Activated B cell treated with CpG ODN at 0.5 μM for 24 hours (primary cell): ENCODE measurements at regions not wholly inside any gene's neighbourhood (a gene's known extent, or its start where the extent isn't known, plus 50 kb on each side); places are given as distances from the start of the nearest gene placed in this dataset.

Experiments
- ATAC-seq: fragments of 200-7000 bp; cut with Tn5 transposase; one replicate; pipeline ENCODE4 v1.10.0; 2021; ENCODE audit warnings: low read depth, mild to moderate bottlenecking, moderate library complexity
- CTCF ChIA-PET: fragments of 350-600 bp; sonication (Branson Sonifier 250); formaldehyde crosslinking; loops from one replicate; lab custom pipeline; 2021; ENCODE audit warnings: antibody characterized with exemption; lab: Charles Lee
- POLR2A ChIA-PET: fragments of 350-600 bp; sonication (Branson Sonifier 250); formaldehyde crosslinking; loops from one replicate; lab custom pipeline; 2021; ENCODE audit warnings: antibody characterized with exemption; lab: Charles Lee
- DNase-seq: peaks from one replicate; pipeline ENCODE4 v3.0.0; 2022
- H3K27ac Mint-ChIP-seq: one replicate; pipeline ENCODE4 v1.8.0; 2020; ENCODE audit warnings: mixed read lengths
- H3K27me3 Mint-ChIP-seq: one replicate; pipeline ENCODE4 v1.8.0; 2021; ENCODE audit warnings: mixed read lengths
- H3K36me3 Mint-ChIP-seq: one replicate; pipeline ENCODE4 v1.8.0; 2021; ENCODE audit warnings: low read depth, mixed read lengths
- H3K4me1 Mint-ChIP-seq: one replicate; pipeline ENCODE4 v1.8.0; 2021; ENCODE audit warnings: mixed read lengths
- H3K4me3 Mint-ChIP-seq: one replicate; pipeline ENCODE4 v1.8.0; 2020; ENCODE audit warnings: mild to moderate bottlenecking, mixed read lengths
- H3K9me3 Mint-ChIP-seq: one replicate; pipeline ENCODE4 v1.8.0; 2020; ENCODE audit warnings: mixed read lengths
- intact Hi-C: fragments of 100-400 bp; cut with micrococcal nuclease; formaldehyde crosslinking; loops from one replicate; pipeline ENCODE4 v1.15.1; 2024
- TF ChIP-seq, protein P1 (sequence below): fragments of 200-600 bp; IDR thresholded peaks from one replicate; pipeline ENCODE4 v1.8.0; 2022; ENCODE audit warnings: antibody characterized with exemption, mild to moderate bottlenecking

DNA sequence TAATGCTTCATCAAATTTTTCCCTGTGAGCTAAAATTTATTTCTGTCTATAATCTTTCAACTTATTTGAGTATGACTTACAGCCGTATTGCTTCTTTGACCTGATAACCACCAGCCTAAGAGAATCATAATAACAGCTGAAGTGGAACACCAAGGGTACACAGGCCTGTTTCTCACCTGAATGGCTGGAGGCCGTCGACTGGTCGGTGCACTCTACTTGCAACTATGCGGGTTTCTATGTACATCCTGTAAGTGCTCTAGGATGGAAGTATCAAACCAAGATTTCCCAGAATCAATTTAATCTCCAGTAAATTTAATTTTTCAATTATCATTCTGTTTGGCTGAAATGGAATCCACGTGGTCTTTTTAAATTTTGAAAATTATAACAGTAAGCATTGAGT is 504.8 kb upstream of the PHF14 start:
- no peak overlapping the region for H3K4me3 Mint-ChIP-seq
- H3K27ac Mint-ChIP-seq: no peak overlapping the region
- no peaks in the 10 kb centered on the region for H3K36me3 Mint-ChIP-seq
- no peak for DNase-seq
- no peak for ATAC-seq
- H3K4me1 Mint-ChIP-seq: no peaks in the 10 kb centered on the region
- TF ChIP-seq, protein P1, sequence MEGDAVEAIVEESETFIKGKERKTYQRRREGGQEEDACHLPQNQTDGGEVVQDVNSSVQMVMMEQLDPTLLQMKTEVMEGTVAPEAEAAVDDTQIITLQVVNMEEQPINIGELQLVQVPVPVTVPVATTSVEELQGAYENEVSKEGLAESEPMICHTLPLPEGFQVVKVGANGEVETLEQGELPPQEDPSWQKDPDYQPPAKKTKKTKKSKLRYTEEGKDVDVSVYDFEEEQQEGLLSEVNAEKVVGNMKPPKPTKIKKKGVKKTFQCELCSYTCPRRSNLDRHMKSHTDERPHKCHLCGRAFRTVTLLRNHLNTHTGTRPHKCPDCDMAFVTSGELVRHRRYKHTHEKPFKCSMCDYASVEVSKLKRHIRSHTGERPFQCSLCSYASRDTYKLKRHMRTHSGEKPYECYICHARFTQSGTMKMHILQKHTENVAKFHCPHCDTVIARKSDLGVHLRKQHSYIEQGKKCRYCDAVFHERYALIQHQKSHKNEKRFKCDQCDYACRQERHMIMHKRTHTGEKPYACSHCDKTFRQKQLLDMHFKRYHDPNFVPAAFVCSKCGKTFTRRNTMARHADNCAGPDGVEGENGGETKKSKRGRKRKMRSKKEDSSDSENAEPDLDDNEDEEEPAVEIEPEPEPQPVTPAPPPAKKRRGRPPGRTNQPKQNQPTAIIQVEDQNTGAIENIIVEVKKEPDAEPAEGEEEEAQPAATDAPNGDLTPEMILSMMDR: no peak
- intact Hi-C loops: no loop called here
- H3K27me3 Mint-ChIP-seq: no peaks in the 10 kb centered on the region
- no peaks in the 10 kb centered on the region for H3K9me3 Mint-ChIP-seq
- CTCF ChIA-PET: no interaction called here
- POLR2A ChIA-PET: no interaction called here

DNA sequence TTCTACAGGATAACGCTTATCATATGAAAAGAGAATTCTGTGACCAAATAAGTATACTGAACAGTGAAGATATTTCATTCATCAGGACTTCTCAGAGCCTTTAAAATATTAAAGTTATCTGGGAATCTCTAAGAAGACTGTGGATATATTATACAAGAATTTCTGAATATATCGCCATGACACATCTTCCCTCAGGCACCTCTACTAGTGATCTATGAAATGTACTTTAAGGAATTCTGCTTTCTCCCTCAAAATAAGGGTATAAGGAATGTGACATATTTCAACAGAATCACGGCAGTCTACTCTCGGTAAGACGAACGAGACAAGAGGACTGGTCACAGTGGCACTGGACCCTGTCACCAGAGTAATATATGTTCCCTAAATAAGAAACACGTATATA is 504.2 kb upstream of the PHF14 start:
- ATAC-seq: no peak
- ChIA-PET CTCF (no interaction called here), POLR2A (no interaction called here)
- DNase-seq: no peak
- H3K9me3 Mint-ChIP-seq: no peaks in the 10 kb centered on the region
- no peak overlapping the region for H3K4me3 Mint-ChIP-seq
- no peaks in the 10 kb centered on the region for H3K4me1 Mint-ChIP-seq
- TF ChIP-seq, protein P1: no peak
- H3K27me3 Mint-ChIP-seq: no peaks in the 10 kb centered on the region
- no peaks in the 10 kb centered on the region for H3K36me3 Mint-ChIP-seq
- H3K27ac Mint-ChIP-seq: no peak overlapping the region
- intact Hi-C loops: no loop called here

DNA sequence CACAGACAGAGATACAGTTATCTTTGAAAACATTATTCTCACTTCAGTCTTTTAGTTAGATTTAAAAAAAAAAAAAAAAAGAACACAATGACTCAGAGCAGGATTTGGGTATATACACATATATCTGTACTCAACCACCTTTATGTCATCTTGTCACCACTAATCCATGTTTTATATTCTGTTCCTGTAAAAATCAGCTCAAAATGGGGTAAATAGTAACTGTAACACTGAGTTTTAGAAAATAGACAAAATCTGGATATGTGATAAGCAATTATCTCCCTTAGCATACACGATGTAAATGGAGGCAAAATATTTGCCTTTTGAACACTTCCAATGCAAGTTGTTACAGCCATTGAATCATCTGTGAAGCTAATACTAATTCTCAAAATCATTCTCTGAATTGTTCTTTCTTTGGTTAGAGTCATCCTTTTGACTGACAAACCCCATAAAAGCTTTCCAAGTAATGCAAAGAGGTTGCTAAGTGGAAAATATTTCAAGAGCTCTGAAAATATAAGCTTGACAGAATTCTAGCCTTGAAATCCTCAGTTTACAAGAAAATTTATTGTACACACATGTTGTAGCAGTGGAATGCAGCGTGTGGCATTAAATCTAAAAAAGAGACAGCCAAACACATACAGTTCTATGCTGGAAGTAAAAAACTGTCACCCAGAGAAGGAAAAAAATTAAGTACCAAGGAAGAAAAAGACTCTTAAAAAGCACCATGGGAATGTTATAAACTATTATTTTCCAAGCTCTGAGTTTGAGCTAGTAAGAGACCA is 502.2 kb upstream of the PHF14 start:
- TF ChIP-seq, protein P1: no peak
- Mint-ChIP-seq H3K4me1 (no peaks in the 10 kb centered on the region), H3K27me3 (no peaks in the 10 kb centered on the region), H3K36me3 (no peaks in the 10 kb centered on the region), H3K4me3 (no peak overlapping the region), H3K9me3 (no peaks in the 10 kb centered on the region), H3K27ac (no peak overlapping the region)
- DNase-seq (no peak), ATAC-seq (no peak)
- intact Hi-C loops: no loop called here
- ChIA-PET POLR2A (no interaction called here), CTCF (no interaction called here)

DNA sequence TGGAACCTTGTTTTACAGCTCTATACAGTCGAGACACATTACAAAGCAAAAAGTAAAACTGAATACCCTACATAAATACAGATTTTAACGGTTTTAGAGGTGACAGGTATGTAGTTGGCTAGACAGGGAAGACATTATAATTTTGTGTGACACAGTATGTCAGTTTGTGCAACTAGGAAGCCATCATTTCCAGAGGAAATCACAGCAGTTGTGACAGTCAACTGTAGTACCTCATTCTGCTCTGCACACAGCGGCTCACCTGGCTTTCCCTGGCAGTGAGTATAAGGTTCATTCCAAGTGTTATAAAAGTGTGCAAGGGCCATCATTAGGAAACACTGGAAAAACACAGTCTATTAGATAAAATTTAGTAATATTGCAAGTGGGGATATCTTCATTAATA is 501.6 kb upstream of the PHF14 start:
- ATAC-seq (no peak), DNase-seq (no peak)
- intact Hi-C loops: no loop called here
- no peak overlapping the region for H3K4me3 Mint-ChIP-seq
- H3K27ac Mint-ChIP-seq: no peak overlapping the region
- H3K36me3 Mint-ChIP-seq: no peaks in the 10 kb centered on the region
- TF ChIP-seq, protein P1: no peak
- POLR2A ChIA-PET: no interaction called here
- CTCF ChIA-PET: no interaction called here
- H3K4me1 Mint-ChIP-seq: no peaks in the 10 kb centered on the region
- H3K27me3 Mint-ChIP-seq: no peaks in the 10 kb centered on the region
- no peaks in the 10 kb centered on the region for H3K9me3 Mint-ChIP-seq

DNA sequence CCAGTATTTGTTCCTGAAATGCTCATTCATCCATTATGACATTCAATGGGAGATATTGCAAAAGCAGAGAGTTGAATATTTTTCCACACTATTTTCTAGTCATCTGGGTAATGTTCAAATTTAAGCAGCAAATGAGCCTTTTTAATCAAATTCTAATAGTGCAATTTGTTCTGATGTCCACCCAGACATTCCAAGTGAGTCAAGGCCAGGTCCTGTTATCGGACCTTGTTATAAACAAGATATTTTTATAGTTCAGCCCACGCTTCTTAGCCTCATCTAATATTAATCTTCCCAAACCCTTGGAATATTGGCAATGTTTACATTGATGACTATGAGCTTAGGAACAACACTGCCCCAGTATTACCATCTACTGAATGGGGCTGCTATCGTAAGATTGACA is 500.1 kb upstream of the PHF14 start:
- Mint-ChIP-seq H3K27ac (no peak overlapping the region), H3K9me3 (no peaks in the 10 kb centered on the region), H3K36me3 (no peaks in the 10 kb centered on the region), H3K4me1 (no peaks in the 10 kb centered on the region), H3K27me3 (no peaks in the 10 kb centered on the region), H3K4me3 (no peak overlapping the region)
- ATAC-seq: no peak
- ChIA-PET CTCF (no interaction called here), POLR2A (no interaction called here)
- intact Hi-C loops: no loop called here
- DNase-seq: no peak
- TF ChIP-seq, protein P1: no peak
